ENCODE measurements at regions not wholly inside any gene's neighbourhood (a gene's known extent, or its start where the extent isn't known, plus 50 kb on each side); places are given as distances from the start of the nearest gene placed in this dataset.

DNA sequence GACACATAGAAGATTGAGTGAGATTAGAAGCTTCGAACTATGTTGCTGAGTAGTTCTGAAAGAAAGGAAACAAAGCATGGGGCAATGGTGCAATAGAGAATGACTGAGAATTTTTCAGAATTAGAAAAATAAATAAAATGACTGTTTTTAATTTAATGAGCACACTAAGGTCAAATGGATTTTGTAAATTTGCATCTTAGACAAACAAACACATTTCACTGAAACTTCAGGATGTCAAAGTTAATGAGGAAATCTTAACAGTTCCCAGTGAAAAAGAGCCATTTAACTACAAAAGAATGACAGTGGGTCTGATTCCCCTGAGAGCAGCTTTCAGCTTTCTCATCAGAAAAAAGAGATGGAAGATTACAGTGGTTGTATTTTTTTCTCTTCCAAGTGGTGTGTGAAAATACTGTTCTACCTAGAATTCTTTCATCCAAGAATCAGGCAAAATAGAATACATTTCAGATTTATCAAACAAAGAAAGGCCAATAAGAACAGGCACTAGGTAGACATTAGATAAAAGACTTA, 591.9 kb downstream of the SEMA5A start:
- TF ChIP-seq, protein P1, sequence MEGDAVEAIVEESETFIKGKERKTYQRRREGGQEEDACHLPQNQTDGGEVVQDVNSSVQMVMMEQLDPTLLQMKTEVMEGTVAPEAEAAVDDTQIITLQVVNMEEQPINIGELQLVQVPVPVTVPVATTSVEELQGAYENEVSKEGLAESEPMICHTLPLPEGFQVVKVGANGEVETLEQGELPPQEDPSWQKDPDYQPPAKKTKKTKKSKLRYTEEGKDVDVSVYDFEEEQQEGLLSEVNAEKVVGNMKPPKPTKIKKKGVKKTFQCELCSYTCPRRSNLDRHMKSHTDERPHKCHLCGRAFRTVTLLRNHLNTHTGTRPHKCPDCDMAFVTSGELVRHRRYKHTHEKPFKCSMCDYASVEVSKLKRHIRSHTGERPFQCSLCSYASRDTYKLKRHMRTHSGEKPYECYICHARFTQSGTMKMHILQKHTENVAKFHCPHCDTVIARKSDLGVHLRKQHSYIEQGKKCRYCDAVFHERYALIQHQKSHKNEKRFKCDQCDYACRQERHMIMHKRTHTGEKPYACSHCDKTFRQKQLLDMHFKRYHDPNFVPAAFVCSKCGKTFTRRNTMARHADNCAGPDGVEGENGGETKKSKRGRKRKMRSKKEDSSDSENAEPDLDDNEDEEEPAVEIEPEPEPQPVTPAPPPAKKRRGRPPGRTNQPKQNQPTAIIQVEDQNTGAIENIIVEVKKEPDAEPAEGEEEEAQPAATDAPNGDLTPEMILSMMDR (conservative IDR thresholded peaks at IDR 0.05 in 1 of 2, IDR thresholded peaks at IDR 0.05 in 1 of 2; ENCODE audit: extremely low read depth in 1 of 2, insufficient read depth in 1 of 2, low read depth in 1 of 2, low read length in 2 of 2): no peak
- no peak for TF ChIP-seq EZH2 (IDR thresholded peaks at IDR 0.05; ENCODE audit: borderline replicate concordance, low read length)
